K562 (cell line): ENCODE measurements at regions not wholly inside any gene's neighbourhood (a gene's known extent, or its start where the extent isn't known, plus 50 kb on each side); places are given as distances from the start of the nearest gene placed in this dataset.

Experiments used
- ATAC-seq: fragments of 200-7000 bp; cut with Tn5 transposase; 3 replicates; pipeline ENCODE4 v1.9.1; 2020; ENCODE audit warnings: moderate library complexity
- BruUV-seq: library from RNA; stranded (reverse); fragments of 400-500 nt; replicated peaks from 2 replicates; lab custom pipeline; 2021; lab: Mats Ljungman, UMichigan
- CTCF ChIA-PET: fragments of 300-600 bp; formaldehyde crosslinking; extraction: SDS; loops from one replicate; lab custom pipeline; 2021; ENCODE audit warnings: low intra/inter-chr PET ratio; lab: Yijun Ruan, JAX
- POLR2A ChIA-PET: fragments of 300-600, 350-650 bp; sonication (Branson Sonifier 250); formaldehyde crosslinking; extraction: SDS; loops from one replicate; lab custom pipeline; 2021; ENCODE audit warnings: antibody characterized with exemption, inconsistent platforms; lab: Yijun Ruan, JAX
- DNase-seq, 4 experiments: peaks; one replicate each; pipeline versions ENCODE4 v3.0.0 to v3.0.0-alpha.2; 2011 to 2018; ENCODE audit warnings: low spot score in 3 of 4, mixed read lengths in 3 of 4; ENCODE audit errors: extremely low read depth in 1 of 4
- FAIRE-seq: peaks from 2 replicates; lab custom pipeline; 2011; peaks lifted over from hg19 to GRCh38; lab: Jason Lieb, UNC
- H2AFZ ChIP-seq: 2 replicates; pipeline ENCODE4 v1.6.0; 2011; ENCODE audit warnings: low read depth, low read length, control low read depth, inconsistent platforms
- H3K27ac ChIP-seq: fragments of 200-600 bp; 3 replicates; pipeline ENCODE4 v1.8.0; 2011; ENCODE audit warnings: low read depth, mild to moderate bottlenecking, control low read depth, inconsistent platforms, low read length, moderate library complexity, mixed read lengths; ENCODE audit errors: extremely low read depth
- H3K27me3 ChIP-seq, 2 experiments: fragments of 300-600 bp in 1 of 2; 2 replicates in 1 of 2; 3 replicates in 1 of 2; pipeline versions ENCODE4 v1.6.0 to v1.8.0; 2011; ENCODE audit warnings: inconsistent platforms in 2 of 2, low read length in 2 of 2, mild to moderate bottlenecking in 1 of 2, mixed read lengths in 1 of 2, moderate library complexity in 1 of 2; ENCODE audit not compliant: control insufficient read depth in 2 of 2, insufficient read depth in 2 of 2
- H3K36me3 ChIP-seq: fragments of 300-600 bp; 3 replicates; pipeline ENCODE4 v1.8.0; 2011; ENCODE audit warnings: mild to moderate bottlenecking, low read length, inconsistent platforms; ENCODE audit not compliant: control insufficient read depth, insufficient read depth
- H3K4me1 ChIP-seq, 2 experiments: fragments of 200-600 bp in 1 of 2; replicated peaks in 1 of 2; 2 replicates in 1 of 2; 3 replicates in 1 of 2; pipeline versions ENCODE4 v1.5.1 to v1.8.0; 2011; ENCODE audit warnings: inconsistent platforms in 2 of 2, low read length in 2 of 2, mild to moderate bottlenecking in 1 of 2, mixed read lengths in 1 of 2, moderate library complexity in 1 of 2; ENCODE audit not compliant: control insufficient read depth in 2 of 2, insufficient read depth in 2 of 2
- H3K4me2 ChIP-seq: 2 replicates; pipeline ENCODE4 v1.6.1; 2011; ENCODE audit warnings: low read length, control low read depth, inconsistent platforms, mixed read lengths; ENCODE audit not compliant: insufficient read depth
- H3K4me3 ChIP-seq: fragments of 200-600 bp; sonication (generic), shearing (Covaris generic); 2 replicates; pipeline ENCODE4 v1.5.1; 2016; ENCODE audit warnings: control low read depth, inconsistent platforms
- H3K79me2 ChIP-seq: fragments of 200-600 bp; 3 replicates; pipeline ENCODE4 v1.8.0; 2011; ENCODE audit warnings: low read length, inconsistent platforms; ENCODE audit not compliant: control insufficient read depth, insufficient read depth
- H3K9ac ChIP-seq, 2 experiments: 2 replicates each; pipeline versions ENCODE4 v1.6.0 to v1.6.1; 2011; ENCODE audit warnings: low read depth in 2 of 2, low read length in 2 of 2, control low read depth in 1 of 2, inconsistent platforms in 1 of 2, mild to moderate bottlenecking in 1 of 2, mixed read lengths in 1 of 2; ENCODE audit not compliant: insufficient read depth in 1 of 2
- H3K9me1 ChIP-seq: one replicate; pipeline ENCODE4 v1.6.0; 2011; ENCODE audit warnings: inconsistent platforms, mild to moderate bottlenecking, low read length, moderate library complexity; ENCODE audit not compliant: control insufficient read depth, insufficient read depth
- H3K9me3 ChIP-seq: replicated peaks from 2 replicates; pipeline ENCODE4 v1.5.1; 2011; ENCODE audit warnings: low read depth, low read length, inconsistent platforms; ENCODE audit not compliant: control insufficient read depth, insufficient read depth
- H4K20me1 ChIP-seq: replicated peaks from 2 replicates; pipeline ENCODE4 v1.6.1; 2011; ENCODE audit warnings: low read length, inconsistent platforms, mixed read lengths; ENCODE audit not compliant: control insufficient read depth, insufficient read depth
- CHCHD3 ChIP-seq: fragments of 250-450 bp; sonication (Bioruptor Pico); IDR thresholded peaks from 2 replicates; pipeline ENCODE4 v2.1.2; 2022; ENCODE audit warnings: mild to moderate bottlenecking
- CLOCK ChIP-seq: fragments of 250-450 bp; sonication (Bioruptor Pico); IDR thresholded peaks from 2 replicates; pipeline ENCODE4 v1.4.0; 2020; ENCODE audit warnings: mild to moderate bottlenecking, moderate library complexity, borderline replicate concordance
- ELK3 ChIP-seq: fragments of 450-650 bp; formaldehyde crosslinking; IDR thresholded peaks from 2 replicates; pipeline ENCODE4 v1.4.0; 2020; ENCODE audit warnings: mild to moderate bottlenecking
- HDAC1 ChIP-seq, 2 experiments: fragments of 450-650 bp; IDR thresholded peaks; 2 replicates each; pipeline ENCODE4 v1.6.1; 2016 to 2017; ENCODE audit warnings: inconsistent platforms in 1 of 2, mild to moderate bottlenecking in 1 of 2, moderate library complexity in 1 of 2
- HMG20B ChIP-seq: fragments of 250-450 bp; sonication (Bioruptor Pico); IDR thresholded peaks from 2 replicates; pipeline ENCODE4 v1.5.0; 2021; ENCODE audit warnings: mild to moderate bottlenecking
- HOXB6 ChIP-seq: fragments of 250-450 bp; sonication (Bioruptor Pico); IDR thresholded peaks from 2 replicates; pipeline ENCODE4 v1.5.1; 2022; ENCODE audit warnings: mild to moderate bottlenecking, borderline replicate concordance
- TFAM ChIP-seq: fragments of 250-450 bp; sonication (Bioruptor Pico); conservative IDR thresholded peaks from 2 replicates; pipeline ENCODE4 v1.5.0; 2021; ENCODE audit warnings: mild to moderate bottlenecking, moderate library complexity
- ZHX1 ChIP-seq: fragments of 150-350 bp; conservative IDR thresholded peaks from 2 replicates; pipeline ENCODE4 v1.6.1; 2014; ENCODE audit warnings: low read length
- ZNF165 ChIP-seq: fragments of 250-450 bp; sonication (Bioruptor Pico); IDR thresholded peaks from 2 replicates; pipeline ENCODE4 v1.4.0; 2020; ENCODE audit warnings: borderline replicate concordance
- WGBS: fragments of 100-300 bp; shearing (Covaris generic); methylation state at CpG from one replicate; pipeline ENCODE4 v1.1.6; 2016; ENCODE audit warnings: low coverage, mixed read lengths; ENCODE audit not compliant: insufficient coverage; ENCODE audit errors: missing lambda C conversion rate; 5-methylcytosine and 5-hydroxymethylcytosine counted together
- in situ Hi-C: fragments of 300-500 bp; cut with MboI; formaldehyde crosslinking; loops from 4 replicates; pipeline ENCODE4 v1.15.0; 2018; ENCODE audit warnings: inconsistent platforms, mixed read lengths
- intact Hi-C: fragments of 100-400 bp; cut with micrococcal nuclease; formaldehyde crosslinking; loops from 2 replicates; pipeline ENCODE4 v1.14.2; 2022

GRCh38 chr15:94709319-94709718 is 478.0 kb downstream of the MCTP2 start:
- Histone ChIP-seq H3K27ac (no peak overlapping the region), H3K4me1 (no peaks in the 10 kb centered on the region), H2AFZ (no peak overlapping the region), H3K4me3 (no peak overlapping the region), H3K9ac (no peak overlapping the region), H3K36me3 (no peaks in the 10 kb centered on the region), H3K9me3 (no peaks in the 10 kb centered on the region), H3K4me2 (no peak overlapping the region), H3K9me1 (no peaks in the 10 kb centered on the region), H4K20me1 (no peaks in the 10 kb centered on the region), H3K27me3 (peaks cover 0 to 2% of the 10 kb centered on the region in 2 experiments; a peak in 1 of 5 replicates), H3K79me2 (no peaks in the 10 kb centered on the region)
- intact Hi-C loops = no loop called here
- DNase-seq = no peak
- 0% methylated on average over 9 of the region's 9 CpGs for WGBS
- TF ChIP-seq HOXB6 (CRISPR knock-in tag) = no peak
- no peak for TF ChIP-seq TFAM (CRISPR knock-in tag)
- TF ChIP-seq ZHX1 = no peak
- no peak for TF ChIP-seq CLOCK (CRISPR knock-in tag)
- TF ChIP-seq CHCHD3 (CRISPR knock-in tag) = no peak
- TF ChIP-seq HMG20B (CRISPR knock-in tag) = no peak
- no peak for TF ChIP-seq ZNF165 (CRISPR knock-in tag)
- TF ChIP-seq HDAC1 (IDR thresholded peaks at IDR 0.05) = no peak
- no peak for TF ChIP-seq ELK3
- ChIA-PET CTCF (no interaction called here), POLR2A (interaction anchor here (1.3 kb wide), 1 partner anchor 12 kb away, joined by 3 read pairs; no protein-coding TSS in a partner anchor)
- FAIRE-seq = no peak
- no peak for ATAC-seq
- no TSS peak for BruUV-seq
- in situ Hi-C loops = no loop called here
